ENCODE measurements at regions not wholly inside any gene's neighbourhood (a gene's known extent, or its start where the extent isn't known, plus 50 kb on each side); places are given as distances from the start of the nearest gene placed in this dataset.
"Not testable (repeated sequence)": the region's sequence is repeated elsewhere in the genome, so short reads cannot be mapped to it uniquely, and the experiment has no call there.

DNA sequence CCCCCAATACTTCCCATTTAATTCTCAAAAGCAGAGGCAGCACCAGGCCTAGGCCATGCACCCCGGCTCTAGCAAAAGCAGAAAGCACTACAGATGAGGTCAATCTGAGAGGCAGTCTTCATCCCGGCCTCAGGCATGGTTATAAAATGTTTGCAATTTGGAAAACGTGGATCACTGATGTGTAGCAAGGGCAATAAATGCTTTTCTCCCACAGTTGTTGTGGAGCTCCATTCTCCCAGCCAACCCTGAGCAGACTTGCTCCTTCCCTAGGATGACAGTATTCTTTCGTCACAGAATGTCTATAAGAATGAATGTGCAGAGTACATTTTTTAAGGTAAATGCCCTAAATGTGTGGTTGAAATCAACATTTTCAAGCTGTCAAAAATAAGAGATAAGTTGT is 157.3 kb upstream of the DAPK1 start:
- no peak for DNase-seq

DNA sequence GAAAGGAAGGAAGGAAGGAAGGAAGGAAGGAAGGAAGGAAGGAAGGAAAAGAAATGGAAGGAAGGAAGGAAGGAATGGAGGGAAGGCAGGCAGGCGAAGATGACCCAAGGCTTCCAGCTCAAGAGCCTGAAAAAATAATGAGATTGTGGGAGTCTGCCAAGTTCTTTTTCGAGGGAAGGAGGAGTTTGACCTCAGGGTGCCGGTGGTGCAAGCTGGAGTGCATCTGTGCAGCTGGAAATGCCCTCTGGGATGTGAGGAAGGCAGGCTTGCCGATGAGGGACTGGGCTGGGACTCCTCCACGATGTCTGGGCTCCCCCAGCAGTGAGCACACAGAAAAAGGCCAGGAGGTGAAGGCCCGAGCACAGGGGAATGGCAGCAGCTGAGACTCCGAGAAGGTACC is 154.9 kb upstream of the DAPK1 start:
- DNase-seq, result no peak

DNA sequence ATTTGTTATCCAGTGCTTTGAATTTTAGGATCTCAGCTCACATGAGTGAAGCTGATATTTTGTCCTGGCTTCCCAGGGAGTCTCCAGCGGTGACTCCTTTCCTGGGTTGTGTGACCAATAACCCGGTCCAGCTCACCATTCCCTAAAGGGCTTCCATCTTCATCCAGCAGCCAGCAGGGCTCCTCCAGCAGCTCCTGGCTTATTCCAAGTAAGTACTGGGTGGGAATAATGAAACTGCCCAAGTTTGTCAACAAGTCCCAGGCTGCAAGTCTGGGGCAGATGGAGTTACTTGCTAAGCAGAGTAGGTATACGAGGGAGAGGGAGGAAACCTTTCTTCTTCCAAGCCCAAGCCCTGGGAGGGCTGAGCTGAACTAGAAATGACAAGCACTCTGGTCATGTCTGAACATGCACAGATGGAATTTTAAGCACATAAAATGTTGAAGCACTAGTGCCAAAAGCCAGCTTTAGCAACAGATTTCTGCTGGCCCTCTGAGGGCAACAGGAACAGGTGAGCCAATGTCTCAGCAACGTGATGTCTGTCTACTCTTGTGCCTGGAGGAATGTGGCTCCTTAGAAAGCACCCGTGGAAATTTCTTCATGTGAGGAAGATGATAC is 153.7 kb upstream of the DAPK1 start:
- no peak for DNase-seq

DNA sequence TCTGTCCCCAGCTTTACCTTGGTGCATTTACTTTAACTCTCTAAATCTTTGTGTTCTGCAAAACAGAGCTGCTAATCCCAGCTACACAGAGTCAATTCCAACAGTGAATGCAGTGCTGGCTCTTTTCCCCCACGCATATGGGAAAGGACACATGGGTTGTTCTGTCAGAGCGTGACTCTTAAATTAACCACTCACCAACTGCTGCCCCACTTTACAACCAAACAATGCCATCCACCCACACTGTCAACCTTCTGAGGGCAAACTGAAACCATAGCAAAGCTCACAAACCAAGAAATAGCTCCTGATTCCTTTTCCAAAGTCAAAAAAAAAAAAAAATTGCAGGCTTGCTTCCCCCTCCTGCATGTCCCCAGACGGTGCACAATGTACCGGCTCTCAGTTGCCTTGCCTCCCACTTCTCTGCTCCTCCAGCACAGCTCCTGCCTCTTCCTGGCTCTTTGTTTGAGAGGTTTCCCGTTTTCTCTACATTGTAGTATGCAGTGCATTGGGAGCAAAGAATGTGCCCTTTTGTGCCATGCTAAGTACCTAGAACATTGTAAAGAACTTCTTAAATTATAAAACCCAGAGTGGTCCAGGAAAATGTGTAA is 151.5 kb upstream of the DAPK1 start:
- DNase-seq, result no peak

DNA sequence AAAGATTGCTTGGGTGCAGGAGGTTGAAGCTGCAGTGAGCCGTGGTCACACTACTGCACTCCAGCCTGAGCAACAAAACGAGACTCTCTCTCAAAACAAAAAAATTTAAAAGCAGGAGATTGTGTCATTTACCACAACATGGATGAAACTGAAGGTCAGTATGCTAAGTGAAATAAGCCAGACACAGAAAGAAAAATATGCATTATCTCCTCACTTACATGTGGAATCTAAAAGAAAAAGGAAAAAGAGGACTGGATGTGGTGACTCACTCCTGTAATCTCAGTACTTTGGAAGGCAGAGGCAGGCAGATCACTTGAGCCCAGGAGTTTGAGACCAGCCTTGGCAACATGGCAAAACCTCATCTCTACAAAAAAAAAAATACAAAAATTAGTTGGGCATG is 146.8 kb upstream of the DAPK1 start:
- no peak for DNase-seq

DNA sequence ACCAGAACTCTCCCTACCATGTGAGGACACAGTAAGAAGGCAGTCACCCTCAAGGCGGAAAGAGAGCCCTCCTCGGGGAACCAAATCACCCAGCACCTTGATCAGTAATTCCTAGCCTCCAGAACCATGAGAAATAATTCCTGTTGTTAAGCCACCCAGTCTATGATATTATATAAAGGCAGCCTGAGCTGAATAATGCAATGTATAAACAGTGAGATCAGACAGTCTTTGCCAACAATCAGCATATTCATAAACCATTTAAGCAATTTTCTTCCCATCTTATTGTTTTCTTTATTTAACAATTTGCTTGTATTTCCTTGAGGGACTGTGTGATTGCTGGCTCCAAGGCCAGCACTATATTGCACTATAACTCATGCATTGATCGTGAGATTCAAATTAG is 144.4 kb upstream of the DAPK1 start:
- DNase-seq, result no peak

DNA sequence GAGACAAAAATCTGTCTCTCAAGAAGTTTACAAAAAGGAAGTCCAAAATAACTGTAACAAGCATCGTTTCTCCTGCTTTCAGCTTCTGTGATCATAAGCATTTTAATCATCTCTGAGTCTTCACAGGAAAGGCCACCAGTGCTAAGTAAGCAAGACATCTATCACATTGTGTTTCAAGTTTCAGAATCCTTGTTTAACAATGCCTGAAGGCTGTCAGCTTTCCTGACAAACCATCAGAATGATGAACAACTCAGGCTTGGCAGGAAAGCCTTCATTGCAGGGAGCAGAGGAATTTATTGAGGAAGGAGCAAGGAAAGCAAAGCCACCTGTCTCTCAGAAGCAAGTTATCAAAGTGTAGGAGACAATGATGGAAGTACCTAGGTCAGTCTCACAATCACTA is 143.5 kb upstream of the DAPK1 start:
- DNase-seq, result no peak

DNA sequence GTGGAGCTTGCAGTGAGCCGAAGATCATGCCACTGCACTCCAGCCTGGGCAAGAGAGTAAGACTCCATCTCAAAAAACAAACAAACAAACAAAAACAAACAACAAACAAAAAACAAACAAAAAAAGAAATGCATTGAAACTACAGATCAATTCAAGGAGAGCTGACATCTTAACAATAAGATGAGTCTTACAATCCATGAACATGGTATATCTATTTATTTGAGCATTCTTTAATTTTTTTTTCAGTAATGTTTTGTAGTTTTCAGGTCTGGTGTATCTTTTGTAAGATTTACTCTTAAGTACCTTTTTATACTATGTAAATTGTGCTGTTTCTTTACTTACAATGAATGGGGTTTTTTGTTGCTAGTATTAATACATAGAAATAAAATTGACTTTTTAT is 140.1 kb upstream of the DAPK1 start:
- DNase-seq, result no peak

DNA sequence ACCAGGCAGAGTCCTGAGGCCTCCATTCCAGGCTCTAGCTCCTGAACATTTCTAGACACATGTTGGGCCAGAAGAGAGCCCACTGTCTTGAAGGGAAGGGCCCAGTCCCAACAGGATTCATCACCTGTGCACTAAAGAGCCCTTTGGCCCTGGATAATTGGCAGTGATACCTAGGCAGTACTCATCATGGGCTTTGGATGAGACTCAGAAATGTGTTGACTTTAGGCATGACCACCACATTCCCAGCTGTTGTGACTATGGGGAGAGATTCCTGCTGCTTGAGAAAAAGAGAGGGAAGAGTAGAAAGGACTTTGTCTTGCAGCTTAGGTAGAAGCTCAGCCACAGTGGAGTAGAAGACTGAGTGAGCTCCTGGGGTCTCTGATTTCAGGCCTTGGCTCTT is 138.4 kb upstream of the DAPK1 start:
- DNase-seq, result no peak

DNA sequence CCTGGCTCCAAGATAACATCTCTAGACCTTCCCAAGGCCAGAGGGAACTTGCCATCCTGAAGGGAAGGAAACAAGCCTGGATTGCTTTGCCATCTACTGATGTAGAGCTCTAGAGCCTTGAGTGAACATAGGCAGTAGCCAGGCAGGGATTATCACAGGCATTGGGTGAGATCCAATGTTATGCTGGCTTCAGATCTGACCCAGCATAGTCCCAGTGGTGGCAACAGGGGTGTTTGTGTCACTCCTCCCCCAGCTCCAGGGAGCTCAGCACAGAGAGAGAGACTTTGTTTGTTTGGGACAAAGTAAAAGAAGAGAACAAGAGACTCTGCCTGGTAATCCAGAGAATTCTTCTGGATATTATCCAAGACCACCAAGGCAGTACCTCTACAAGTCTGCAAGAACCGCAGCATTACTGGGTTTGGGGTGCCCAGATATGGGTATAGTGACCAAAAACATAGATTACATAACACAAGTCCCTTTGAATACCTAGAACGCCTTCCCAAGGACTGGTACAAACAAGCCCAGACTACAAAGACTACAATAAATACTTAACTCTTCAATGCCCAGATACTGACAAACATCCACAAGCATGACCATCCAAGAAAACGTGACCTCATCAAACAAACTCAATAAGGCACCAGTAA is 137.6 kb upstream of the DAPK1 start:
- no peak for DNase-seq

DNA sequence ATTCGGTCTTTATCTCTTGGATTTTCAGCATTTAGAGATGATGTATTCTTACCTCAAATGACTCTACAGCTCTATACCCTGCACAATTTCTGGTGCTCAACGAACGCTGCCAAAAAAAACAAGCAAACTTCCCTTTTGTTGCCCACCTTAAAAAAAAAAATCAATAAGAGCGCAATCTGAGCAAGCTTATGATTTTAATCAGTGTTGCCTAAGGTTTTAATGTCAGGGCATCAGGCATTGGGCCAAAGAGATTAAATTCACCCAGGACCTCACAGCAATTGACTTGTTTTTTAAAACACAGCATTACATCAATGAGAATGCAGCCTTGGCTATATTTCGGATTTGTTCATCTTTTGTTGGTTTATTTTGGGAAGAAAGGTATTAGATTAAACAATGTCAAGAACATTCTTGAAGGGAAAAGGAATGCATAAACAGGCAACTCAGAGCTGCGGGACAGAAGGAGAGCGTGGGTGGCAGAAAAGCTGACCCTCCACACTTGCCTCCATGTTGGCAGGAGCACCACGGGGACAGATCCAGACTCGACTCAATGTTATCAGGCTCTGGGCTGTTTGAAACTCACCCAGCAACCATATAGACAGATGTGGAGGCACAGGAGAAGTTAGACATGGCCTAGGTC is 127.5 kb upstream of the DAPK1 start:
- no peak for DNase-seq

DNA sequence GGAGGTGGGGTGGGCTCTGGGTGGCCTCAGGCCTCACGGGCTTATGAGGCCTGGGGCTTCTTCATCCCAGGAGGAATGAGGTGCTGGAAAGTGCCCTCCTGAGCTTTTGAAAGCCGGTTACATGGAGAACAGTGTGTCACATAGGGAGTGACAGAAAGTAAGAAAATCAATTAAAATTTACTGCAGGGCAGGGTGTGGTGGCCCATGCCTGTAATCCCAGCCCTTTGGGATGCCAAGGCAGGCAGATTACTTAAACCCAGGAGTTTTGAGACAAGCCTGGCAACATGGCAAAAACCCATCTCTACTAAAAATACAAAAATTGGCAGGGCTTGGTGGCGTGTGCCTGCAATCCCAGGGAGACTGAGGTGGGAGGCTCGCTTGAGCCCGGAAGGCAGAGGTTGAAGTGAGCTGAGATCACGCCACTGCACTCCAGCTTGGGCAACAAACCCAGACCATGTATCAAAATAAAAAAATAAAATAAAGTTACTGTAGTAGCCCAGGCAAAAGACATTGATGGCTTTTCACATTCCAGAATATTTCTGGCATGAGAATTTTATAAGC is 125.8 kb upstream of the DAPK1 start:
- DNase-seq, result no peak

DNA sequence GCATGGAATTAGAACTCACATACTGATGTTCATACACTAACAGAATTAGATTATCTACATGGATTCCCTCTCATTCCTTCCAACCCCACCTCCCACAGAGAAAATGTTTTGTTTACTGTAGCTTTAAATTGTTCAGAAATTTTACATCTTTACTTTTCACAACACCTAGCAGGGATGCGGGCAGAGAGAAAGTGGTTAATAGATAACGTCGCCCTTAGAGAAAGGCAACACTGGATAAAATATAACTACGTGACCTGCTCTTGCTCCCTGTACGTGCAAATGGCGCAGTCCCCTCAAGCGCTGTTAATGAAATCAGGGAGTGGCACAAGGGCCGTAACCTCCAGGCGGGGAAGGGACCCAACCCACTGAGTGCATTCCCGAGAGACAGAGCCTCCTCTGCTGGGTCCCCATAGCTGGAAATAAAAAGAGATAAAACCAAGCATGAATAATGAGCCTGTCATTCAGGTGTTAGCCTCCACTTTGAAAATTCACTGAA is 125.3 kb upstream of the DAPK1 start:
- no peak for DNase-seq

DNA sequence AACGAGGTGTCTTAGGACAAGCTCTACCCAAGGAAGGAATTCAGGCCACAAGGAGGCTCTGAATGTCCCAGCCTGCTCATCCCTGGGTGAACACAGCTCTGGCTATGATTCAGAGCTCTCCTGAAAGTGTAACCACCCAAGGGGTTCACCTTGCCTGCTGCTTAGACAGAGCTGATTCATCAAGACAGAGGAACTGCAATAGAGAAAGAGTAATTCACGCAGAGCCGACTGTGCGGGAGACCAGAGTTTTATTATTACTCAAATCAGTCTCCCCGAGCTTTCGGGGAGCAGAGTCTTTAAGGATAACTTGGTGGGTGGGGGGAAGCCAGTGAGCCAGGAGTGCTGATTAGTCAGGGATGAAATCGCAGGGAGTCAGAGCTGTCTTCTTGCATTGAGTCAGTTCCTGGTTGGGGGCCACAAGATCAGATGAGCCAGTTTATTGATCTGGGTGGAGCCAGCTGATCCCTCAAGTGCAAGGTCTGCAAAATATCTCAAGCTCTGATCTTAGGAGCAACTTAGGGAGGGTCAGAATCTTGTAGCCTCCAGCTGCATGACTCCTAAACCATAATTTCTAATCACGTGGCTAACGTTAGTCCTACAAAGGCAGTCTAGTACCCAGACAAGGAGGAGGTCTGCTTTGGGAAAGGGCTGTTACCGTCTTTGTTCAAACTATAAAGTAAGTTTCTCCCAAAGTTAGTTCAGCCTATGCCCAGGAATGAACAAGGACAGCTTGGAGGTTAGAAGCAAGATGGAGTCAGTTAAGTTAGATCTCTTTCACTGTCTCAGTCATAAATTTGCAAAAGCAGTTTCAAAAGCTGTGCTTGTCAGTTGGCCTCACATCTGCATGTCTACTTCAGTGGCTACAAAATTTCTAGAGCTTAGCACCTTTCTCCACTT is 123.4 kb upstream of the DAPK1 start:
- DNase-seq, result not testable (repeated sequence)

DNA sequence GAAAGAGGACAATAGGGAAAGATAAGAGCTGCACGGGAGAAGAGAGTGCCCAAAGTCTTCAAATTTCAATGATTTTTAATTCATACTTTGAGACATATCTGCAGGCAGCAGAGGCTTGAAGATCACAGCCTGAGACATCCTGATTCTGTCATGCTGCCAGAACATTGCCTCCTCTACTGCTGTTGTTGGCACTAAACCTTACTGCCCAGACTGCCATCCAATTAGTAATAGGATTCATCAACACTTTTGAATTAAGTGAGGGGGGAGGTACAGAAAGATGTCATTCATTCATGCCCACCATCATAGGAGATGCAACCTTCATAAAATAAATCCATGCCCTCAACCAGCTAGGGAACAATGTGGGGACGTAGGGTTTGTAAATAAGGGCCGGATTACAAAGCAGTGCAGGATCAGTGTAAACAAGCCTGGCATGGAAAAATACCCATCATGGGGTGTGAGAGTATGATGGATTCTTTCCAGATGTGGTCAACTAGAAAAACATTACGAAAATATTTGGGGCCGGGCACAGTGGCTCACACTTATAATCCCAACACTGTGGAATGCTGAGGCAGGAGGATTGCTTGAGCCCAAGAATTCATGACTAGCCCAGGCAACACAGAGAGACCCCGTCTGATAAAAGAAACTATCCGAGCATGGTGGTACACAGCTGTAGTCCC is 122.1 kb upstream of the DAPK1 start:
- DNase-seq, result no peak

DNA sequence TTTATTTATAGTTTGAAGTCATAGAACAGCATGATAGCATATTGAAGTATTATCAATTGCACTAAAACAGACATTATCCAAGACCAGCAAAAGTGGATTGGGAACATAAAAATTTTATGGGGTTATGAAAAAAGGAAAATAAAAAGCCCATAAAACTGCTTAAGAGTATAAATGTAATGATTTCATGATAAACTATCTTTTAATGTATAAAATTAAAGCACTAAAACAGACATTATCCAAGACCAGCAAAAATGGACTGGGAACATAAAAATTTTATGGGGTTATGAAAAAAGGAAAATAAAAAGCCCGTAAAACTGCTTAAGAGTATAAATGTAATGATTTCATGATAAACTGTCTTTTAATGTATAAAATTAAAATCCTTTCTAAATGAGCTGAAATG is 119.0 kb upstream of the DAPK1 start:
- no peak for DNase-seq

DNA sequence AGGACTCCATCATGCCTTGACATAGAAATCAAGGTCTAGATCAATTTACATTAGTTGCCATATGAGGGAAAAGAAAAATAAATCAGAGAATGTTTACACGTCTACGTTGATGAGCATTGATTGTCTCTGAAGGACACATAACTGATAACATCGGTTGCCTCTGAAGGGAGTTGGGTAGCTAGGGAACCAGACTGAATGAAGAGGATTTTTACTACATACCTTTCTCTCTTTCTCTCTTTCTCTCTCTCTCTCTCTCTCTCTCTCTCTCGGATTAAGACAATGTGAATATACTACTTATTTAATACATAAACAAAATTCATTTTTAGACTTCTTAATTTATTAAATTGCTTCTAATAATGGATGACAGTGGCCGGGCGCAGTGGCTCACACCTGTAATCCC is 118.4 kb upstream of the DAPK1 start:
- DNase-seq, result no peak

DNA sequence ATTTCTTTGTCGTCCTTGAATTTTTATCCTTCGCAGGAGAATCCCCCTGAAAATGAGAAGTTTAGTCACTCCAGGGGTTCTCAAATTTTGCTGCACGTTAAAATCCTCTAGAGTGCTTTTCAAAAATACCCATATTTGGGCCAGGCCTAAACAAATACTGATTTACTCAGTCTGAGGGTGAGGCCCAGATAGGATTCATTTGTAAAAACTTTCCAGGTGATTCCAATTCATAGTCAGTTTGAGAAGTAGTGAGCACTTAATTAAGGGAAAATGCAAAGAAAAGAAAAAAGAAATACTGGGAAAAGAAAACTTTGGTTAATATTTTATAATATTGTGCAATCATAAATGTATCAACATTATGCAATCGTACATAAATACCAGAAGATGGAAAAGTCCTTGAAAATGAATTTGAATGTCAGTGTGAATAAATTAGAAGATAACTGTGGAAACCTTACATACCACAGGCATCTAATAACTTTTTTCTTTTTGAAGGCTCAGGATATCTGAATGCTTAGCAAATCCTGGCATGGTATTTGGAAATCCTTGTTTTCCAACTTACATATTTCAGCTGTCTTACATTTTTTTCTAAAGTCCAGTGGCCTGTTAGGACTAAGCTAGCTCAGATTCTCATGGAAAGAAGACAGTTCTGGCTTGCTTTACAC is 116.5 kb upstream of the DAPK1 start:
- DNase-seq, result no peak

DNA sequence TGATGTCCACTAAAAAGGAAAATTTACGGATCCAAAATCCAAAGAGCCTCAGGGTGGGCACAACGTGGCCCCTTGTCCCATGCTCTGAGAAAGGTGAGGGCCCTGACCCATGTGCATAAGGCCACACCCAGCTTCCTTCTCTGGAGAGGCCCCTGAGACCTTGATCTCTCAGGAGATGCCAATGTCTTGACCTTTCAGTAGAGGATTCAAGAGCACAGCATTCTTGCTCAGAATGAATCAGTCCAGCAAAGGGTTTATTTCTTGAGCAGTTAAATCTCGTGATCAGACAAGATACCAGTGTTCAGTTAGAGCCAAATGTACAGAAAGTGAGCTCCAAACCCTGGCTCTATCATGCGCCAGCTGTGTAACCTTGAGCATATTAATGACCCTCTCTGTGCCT is 115.9 kb upstream of the DAPK1 start:
- no peak for DNase-seq

DNA sequence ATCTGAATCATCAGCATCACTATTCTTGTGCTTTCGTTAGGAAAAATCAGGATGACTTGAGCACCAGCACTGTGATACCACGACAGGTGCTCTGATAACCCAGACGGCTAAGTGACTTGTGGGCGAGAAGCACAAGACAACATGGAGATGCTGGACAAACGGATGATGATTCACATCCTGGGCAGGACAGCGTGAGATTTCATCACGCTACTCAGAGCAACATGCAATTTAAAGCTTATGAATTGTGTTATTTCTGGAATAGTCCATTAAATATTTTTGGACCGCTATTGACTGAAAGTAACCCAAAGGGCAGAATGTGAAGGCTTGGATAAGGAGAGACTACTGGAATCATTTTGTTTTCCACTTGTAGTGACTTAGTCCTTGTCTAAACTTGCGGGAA is 114.8 kb upstream of the DAPK1 start:
- no peak for DNase-seq

DNA sequence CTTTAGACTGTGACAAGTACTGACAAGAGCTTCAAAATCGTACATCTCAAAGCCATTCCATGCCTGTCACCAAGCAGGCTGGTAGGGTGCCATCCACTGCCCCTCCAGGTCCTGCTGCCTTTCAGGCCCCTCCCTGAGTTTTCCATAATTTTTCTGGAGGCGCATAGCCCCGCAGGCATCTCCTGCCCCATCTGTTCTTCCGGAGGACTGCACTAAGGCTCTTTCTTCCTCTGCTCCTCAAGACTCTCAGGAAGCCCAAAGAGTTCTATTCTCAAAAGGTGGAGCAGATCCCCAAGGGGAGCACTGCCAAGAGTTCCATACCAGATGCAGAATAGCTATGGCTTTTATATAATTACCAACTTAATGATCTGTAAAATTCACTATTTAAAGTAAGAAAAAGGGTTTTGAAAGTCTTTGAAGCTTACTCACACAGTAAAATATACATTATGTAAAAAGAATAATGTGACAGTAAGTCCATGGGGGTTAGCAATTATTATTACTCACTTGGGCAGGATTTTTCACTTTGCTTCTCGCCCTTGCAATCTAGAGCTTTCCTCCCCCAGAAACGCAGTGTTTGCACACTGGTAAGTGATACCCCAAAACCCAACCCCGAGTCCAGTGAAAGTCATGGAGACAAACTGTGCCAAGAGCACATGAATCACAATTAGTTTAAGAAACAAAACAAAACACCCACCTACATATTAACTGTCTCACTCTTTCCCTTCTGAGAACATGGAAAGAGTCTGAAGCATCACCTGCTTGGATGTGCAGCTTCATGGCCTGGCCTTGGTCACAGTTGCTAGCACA is 114.1 kb upstream of the DAPK1 start:
- no peak for DNase-seq

Measured in CD4-positive, alpha-beta T cell treated with Interleukin-4 for 4 hours (primary cell).